ENCODE measurements at regions not wholly inside any gene's neighbourhood (a gene's known extent, or its start where the extent isn't known, plus 50 kb on each side); places are given as distances from the start of the nearest gene placed in this dataset.
A peak's percentile ranks its signal among the peaks of the same experiment; 100 is the strongest.

DNA sequence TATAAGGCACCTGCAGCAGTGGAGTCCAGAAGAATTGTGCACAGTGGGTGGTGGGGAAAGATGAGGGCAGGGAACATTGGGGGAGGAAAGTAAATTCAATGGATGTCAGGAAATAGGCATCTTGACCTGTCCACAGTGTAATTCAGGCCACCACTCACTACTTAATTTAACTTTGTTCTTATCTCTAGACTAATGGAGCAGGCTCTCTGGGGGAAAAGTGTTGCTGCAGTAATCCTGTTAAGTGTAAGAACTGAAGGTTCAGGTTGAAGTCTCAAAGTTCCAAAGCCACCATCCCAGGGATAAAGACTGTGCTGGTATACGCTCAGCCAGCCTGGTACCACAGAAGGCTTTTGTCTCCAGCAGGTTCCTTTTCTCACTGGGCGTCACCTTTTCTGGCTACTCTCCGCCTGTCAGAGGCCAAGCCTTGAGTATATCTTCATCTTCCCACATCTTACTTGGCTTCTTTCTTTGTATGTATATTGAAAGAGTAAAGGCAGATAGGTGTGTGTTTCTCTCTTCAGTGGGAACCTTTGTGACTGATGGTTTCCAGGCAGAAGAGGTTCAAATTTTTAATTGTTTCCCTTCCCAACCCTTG is 150.9 kb upstream of the DMRT1 start:
- Histone ChIP-seq H3K4me3 (ENCODE audit: low read depth in 1 of 2, low read length in 2 of 2) (no peak overlapping the region), H3K27ac (ENCODE audit: low read depth in 2 of 2, low read length in 1 of 2) (peak overlapping the region; percentile 60 to 84)
- 57 to 69% methylated on average over 3 of the region's 3 CpGs for WGBS, 2 donors

GRCh38 chr9:691825-692400 is 149.6 kb upstream of the DMRT1 start:
- Histone ChIP-seq H3K4me3 (ENCODE audit: low read depth in 1 of 2, low read length in 2 of 2) (no peak overlapping the region), H3K4me1 (ENCODE audit: control insufficient read depth in 2 of 2, insufficient read depth in 2 of 2, low read length in 1 of 2) (peaks cover 4 to 12% of the 10 kb centered on the region in 2 donors), H3K36me3 (ENCODE audit: control insufficient read depth in 2 of 2, insufficient read depth in 2 of 2, low read length in 1 of 2) (no peaks in the 10 kb centered on the region), H3K27me3 (ENCODE audit: control insufficient read depth in 1 of 2, insufficient read depth in 2 of 2, low read length in 2 of 2) (no peaks in the 10 kb centered on the region), H3K9me3 (ENCODE audit: control insufficient read depth in 2 of 2, insufficient read depth in 1 of 2, low read depth in 1 of 2, low read length in 1 of 2) (no peaks in the 10 kb centered on the region), H3K27ac (ENCODE audit: low read depth in 2 of 2, low read length in 1 of 2) (peak overlapping the region; percentile 83 to 86)
- 36 to 48% methylated on average over 3 of the region's 3 CpGs for WGBS, 2 donors

More for the DNA sequence above, 150.9 kb upstream of the DMRT1 start:
- Histone ChIP-seq H3K27me3 (ENCODE audit: control insufficient read depth in 1 of 2, insufficient read depth in 2 of 2, low read length in 2 of 2) (no peaks in the 10 kb centered on the region), H3K4me1 (ENCODE audit: control insufficient read depth in 2 of 2, insufficient read depth in 2 of 2, low read length in 1 of 2) (peaks cover 4 to 12% of the 10 kb centered on the region in 2 donors), H3K36me3 (ENCODE audit: control insufficient read depth in 2 of 2, insufficient read depth in 2 of 2, low read length in 1 of 2) (no peaks in the 10 kb centered on the region), H3K9me3 (ENCODE audit: control insufficient read depth in 2 of 2, insufficient read depth in 1 of 2, low read depth in 1 of 2, low read length in 1 of 2) (no peaks in the 10 kb centered on the region)

DNA sequence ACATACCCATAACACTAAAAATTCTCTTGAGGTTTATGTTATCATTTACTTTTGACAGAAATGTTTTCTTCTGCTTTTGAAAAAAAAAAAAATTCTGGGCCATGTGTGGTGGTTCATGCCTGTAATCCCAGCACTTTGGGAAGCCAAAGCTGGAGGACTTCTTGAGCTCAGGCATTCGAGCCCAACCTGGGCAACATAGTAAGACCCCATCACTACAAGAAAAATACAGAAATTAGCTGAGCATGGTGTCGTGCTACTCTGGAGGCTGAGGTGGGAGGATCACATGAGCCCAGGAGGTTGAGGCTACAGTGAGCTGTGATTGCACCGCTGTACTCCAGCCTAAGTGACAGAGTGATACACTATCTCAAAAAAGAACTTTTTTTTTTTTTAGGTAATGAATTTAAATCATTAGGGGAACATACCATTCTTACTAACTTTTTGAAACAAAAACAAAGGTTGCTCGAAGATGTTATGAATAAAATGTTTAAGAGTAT is 148.8 kb upstream of the DMRT1 start:
- Histone ChIP-seq H3K4me1 (ENCODE audit: control insufficient read depth in 2 of 2, insufficient read depth in 2 of 2, low read length in 1 of 2) (peaks cover 4 to 12% of the 10 kb centered on the region in 2 donors), H3K4me3 (ENCODE audit: low read depth in 1 of 2, low read length in 2 of 2) (no peak overlapping the region)
- WGBS, 2 donors, result 78 to 81% methylated on average over 4 of the region's 4 CpGs

DNA sequence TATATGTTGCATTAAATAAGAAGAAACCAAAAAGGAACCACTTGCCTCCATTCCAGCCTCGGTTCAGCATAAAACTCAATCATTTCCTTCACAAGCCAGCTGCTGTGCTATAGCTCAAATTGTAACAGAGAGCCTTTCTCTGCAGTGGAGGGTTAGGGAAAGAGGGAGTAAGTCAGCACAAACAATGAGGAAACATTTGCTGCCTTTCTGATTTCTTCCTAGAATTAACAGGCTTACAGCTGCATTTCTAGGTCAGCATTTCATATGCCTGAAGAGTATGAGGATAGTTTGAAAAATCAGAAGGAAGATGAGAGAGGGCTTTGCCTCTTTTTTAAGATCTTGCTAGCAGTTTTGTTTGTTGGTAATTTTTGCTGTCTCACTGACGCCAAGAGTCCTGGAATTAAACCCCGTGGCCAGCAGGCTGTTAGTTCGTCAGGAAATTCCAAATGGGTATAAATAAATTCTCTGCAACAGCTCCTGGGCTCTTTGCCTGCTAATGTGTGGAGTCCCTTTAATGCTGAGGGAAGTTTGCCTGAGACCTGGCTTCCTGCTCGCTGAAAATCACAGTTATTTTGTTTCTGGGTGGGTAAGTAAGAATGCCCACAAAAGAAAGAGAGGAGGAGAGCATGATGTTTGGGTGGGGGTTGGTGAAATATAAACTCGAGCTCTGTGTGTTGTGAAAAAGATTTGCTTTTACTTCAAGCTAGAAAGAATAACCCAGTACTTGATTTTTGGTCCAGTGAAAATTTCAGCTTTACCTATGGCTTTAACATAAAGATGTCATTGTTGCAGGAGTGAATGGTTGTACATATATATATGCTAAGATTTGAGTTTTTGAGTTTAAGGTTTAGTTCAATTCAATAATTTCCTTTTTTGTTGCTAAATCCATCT is 148.1 kb upstream of the DMRT1 start:
- Histone ChIP-seq H3K4me3 (ENCODE audit: low read depth in 1 of 2, low read length in 2 of 2) (no peak overlapping the region), H3K36me3 (ENCODE audit: control insufficient read depth in 2 of 2, insufficient read depth in 2 of 2, low read length in 1 of 2) (no peaks in the 10 kb centered on the region), H3K27me3 (ENCODE audit: control insufficient read depth in 1 of 2, insufficient read depth in 2 of 2, low read length in 2 of 2) (no peaks in the 10 kb centered on the region), H3K9me3 (ENCODE audit: control insufficient read depth in 2 of 2, insufficient read depth in 1 of 2, low read depth in 1 of 2, low read length in 1 of 2) (no peaks in the 10 kb centered on the region), H3K27ac (ENCODE audit: low read depth in 2 of 2, low read length in 1 of 2) (peak overlapping the region; percentile 89 to 91), H3K4me1 (ENCODE audit: control insufficient read depth in 2 of 2, insufficient read depth in 2 of 2, low read length in 1 of 2) (peaks cover 4 to 8% of the 10 kb centered on the region in 2 donors)
- 5 to 13% methylated on average over 6 of the region's 6 CpGs for WGBS, 2 donors

More for the DNA sequence above, 148.8 kb upstream of the DMRT1 start:
- Histone ChIP-seq H3K27ac (ENCODE audit: low read depth in 2 of 2, low read length in 1 of 2) (peak overlapping the region; percentile 79 to 91), H3K27me3 (ENCODE audit: control insufficient read depth in 1 of 2, insufficient read depth in 2 of 2, low read length in 2 of 2) (no peaks in the 10 kb centered on the region), H3K9me3 (ENCODE audit: control insufficient read depth in 2 of 2, insufficient read depth in 1 of 2, low read depth in 1 of 2, low read length in 1 of 2) (no peaks in the 10 kb centered on the region), H3K36me3 (ENCODE audit: control insufficient read depth in 2 of 2, insufficient read depth in 2 of 2, low read length in 1 of 2) (no peaks in the 10 kb centered on the region)

DNA sequence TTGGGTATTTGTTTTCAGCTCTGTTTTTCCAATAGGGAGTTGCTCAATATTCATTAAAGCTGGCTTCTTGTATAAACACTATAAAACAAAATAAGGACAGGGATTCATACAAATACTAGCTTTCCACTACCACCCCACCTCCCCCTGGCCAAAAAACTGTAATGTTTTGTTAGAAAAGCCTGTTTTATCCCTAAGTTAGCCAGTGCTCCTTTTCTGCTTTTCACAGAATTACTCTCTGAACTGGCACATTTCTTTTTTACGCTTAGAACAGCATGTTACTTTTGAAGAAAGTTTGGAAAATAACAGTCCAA is 147.4 kb upstream of the DMRT1 start:
- Histone ChIP-seq H3K4me3 (ENCODE audit: low read depth in 1 of 2, low read length in 2 of 2) (no peak overlapping the region), H3K4me1 (ENCODE audit: control insufficient read depth in 2 of 2, insufficient read depth in 2 of 2, low read length in 1 of 2) (peaks cover 4 to 8% of the 10 kb centered on the region in 2 donors), H3K27ac (ENCODE audit: low read depth in 2 of 2, low read length in 1 of 2) (peak overlapping the region; percentile 40 to 82), H3K9me3 (ENCODE audit: control insufficient read depth in 2 of 2, insufficient read depth in 1 of 2, low read depth in 1 of 2, low read length in 1 of 2) (no peaks in the 10 kb centered on the region), H3K27me3 (ENCODE audit: control insufficient read depth in 1 of 2, insufficient read depth in 2 of 2, low read length in 2 of 2) (no peaks in the 10 kb centered on the region), H3K36me3 (ENCODE audit: control insufficient read depth in 2 of 2, insufficient read depth in 2 of 2, low read length in 1 of 2) (peaks cover 0 to 3% of the 10 kb centered on the region in 2 donors)
- 43 to 48% methylated on average over 1 of the region's 1 CpG for WGBS, 2 donors

DNA sequence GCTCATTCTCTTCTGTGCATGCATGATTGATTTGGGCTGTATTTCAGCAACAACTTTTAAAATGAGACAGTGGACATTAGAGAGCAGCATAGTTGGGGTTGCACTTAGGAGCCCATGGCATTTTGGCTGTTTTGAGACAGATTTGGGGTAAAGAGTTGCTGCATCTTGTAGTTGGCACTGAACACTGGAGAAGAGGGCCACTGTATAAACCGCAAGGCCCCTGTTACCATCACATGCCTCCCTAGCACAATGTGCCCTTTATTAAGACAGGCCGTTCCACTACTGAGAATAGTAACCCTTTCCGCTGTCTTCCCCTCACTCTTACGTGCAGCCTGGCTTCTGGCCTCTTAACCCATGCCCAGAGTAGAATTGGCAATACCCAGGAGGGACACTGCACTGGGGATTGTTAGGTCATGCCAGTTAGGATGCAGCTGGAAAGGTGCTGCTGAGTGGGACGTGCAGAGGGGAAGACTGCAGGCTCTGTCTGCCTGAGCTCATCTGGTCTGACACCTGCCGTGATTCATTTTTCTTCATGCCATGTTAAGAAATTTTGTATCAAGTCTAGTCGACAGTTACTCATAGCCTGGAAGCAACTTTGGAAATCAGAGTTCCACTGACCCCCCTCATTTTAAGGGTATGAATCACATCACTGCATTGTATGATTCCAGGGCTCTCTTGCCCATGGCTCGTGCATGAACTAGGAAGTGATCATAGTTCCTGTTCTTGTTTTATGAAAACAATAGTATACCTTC is 146.9 kb upstream of the DMRT1 start:
- peaks cover 0 to 4% of the 10 kb centered on the region in 2 donors for H3K36me3 ChIP-seq (ENCODE audit: control insufficient read depth in 2 of 2, insufficient read depth in 2 of 2, low read length in 1 of 2)
- peak overlapping the region; percentile 82 to 89 for H3K27ac ChIP-seq (ENCODE audit: low read depth in 2 of 2, low read length in 1 of 2)
- WGBS, 2 donors, result 29 to 37% methylated on average over 8 of the region's 8 CpGs
- H3K9me3 ChIP-seq (ENCODE audit: control insufficient read depth in 2 of 2, insufficient read depth in 1 of 2, low read depth in 1 of 2, low read length in 1 of 2), result no peaks in the 10 kb centered on the region
- no peaks in the 10 kb centered on the region for H3K27me3 ChIP-seq (ENCODE audit: control insufficient read depth in 1 of 2, insufficient read depth in 2 of 2, low read length in 2 of 2)
- peaks cover 4 to 6% of the 10 kb centered on the region in 2 donors for H3K4me1 ChIP-seq (ENCODE audit: control insufficient read depth in 2 of 2, insufficient read depth in 2 of 2, low read length in 1 of 2)
- peak overlapping the region; percentile 13 for H3K4me3 ChIP-seq (ENCODE audit: low read depth in 1 of 2, low read length in 2 of 2)

DNA sequence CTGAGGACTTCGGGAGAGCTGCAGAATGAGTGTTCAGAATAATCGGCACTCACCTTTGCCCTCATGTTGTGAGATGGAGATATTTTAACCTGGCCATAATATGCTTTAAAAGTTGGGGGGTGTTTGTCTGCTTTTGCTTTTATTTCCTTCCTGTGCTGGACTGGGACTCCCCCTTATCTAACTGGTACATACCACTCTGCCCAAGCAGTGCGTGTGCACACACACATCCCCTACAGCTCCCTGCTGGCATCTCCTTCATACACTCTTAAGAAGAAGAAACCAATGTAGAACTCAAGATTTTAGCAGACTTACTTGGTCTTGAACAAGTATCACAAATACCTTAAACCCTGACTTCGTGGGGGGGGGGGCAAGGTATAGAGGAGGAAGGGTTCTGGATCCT is 146.2 kb upstream of the DMRT1 start:
- Histone ChIP-seq H3K4me3 (ENCODE audit: low read depth in 1 of 2, low read length in 2 of 2) (no peak overlapping the region), H3K27ac (ENCODE audit: low read depth in 2 of 2, low read length in 1 of 2) (peak overlapping the region; percentile 82 to 89), H3K27me3 (ENCODE audit: control insufficient read depth in 1 of 2, insufficient read depth in 2 of 2, low read length in 2 of 2) (no peaks in the 10 kb centered on the region), H3K9me3 (ENCODE audit: control insufficient read depth in 2 of 2, insufficient read depth in 1 of 2, low read depth in 1 of 2, low read length in 1 of 2) (no peaks in the 10 kb centered on the region), H3K4me1 (ENCODE audit: control insufficient read depth in 2 of 2, insufficient read depth in 2 of 2, low read length in 1 of 2) (peaks cover 4 to 6% of the 10 kb centered on the region in 2 donors), H3K36me3 (ENCODE audit: control insufficient read depth in 2 of 2, insufficient read depth in 2 of 2, low read length in 1 of 2) (peaks cover 0 to 4% of the 10 kb centered on the region in 2 donors)
- WGBS, 2 donors, result 34 to 42% methylated on average over 4 of the region's 4 CpGs

GRCh38 chr9:696332-697323 is 144.9 kb upstream of the DMRT1 start:
- Histone ChIP-seq H3K27me3 (ENCODE audit: control insufficient read depth in 1 of 2, insufficient read depth in 2 of 2, low read length in 2 of 2) (no peaks in the 10 kb centered on the region), H3K4me3 (ENCODE audit: low read depth in 1 of 2, low read length in 2 of 2) (no peak overlapping the region), H3K4me1 (ENCODE audit: control insufficient read depth in 2 of 2, insufficient read depth in 2 of 2, low read length in 1 of 2) (peaks cover 4 to 6% of the 10 kb centered on the region in 2 donors), H3K9me3 (ENCODE audit: control insufficient read depth in 2 of 2, insufficient read depth in 1 of 2, low read depth in 1 of 2, low read length in 1 of 2) (no peaks in the 10 kb centered on the region), H3K27ac (ENCODE audit: low read depth in 2 of 2, low read length in 1 of 2) (peak overlapping the region; percentile 36 to 66), H3K36me3 (ENCODE audit: control insufficient read depth in 2 of 2, insufficient read depth in 2 of 2, low read length in 1 of 2) (peaks cover 0 to 4% of the 10 kb centered on the region in 2 donors)
- WGBS, 2 donors, result 38 to 55% methylated on average over 9 of the region's 9 CpGs

Measured in esophagus (tissue), 2 donors.